ENCODE measurements at regions not wholly inside any gene's neighbourhood (a gene's known extent, or its start where the extent isn't known, plus 50 kb on each side); places are given as distances from the start of the nearest gene placed in this dataset.

DNA sequence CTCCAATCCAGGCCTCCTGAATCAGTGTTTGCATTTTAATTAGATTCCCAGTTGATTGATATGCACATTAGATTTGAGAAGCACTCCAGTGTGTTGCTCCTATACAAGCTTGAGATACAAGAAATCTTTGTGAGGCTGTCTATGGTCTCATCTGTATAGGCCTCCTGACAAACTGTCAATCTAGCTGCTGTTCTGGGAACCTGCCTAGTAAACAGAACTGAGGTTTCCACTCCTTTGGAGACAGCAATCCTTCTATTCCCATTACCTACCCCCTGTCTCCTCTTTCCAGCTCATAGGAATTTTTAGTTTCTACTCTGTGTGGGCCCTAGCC lies 306.1 kb upstream of the EMCN start:
- TF ChIP-seq, protein P1, sequence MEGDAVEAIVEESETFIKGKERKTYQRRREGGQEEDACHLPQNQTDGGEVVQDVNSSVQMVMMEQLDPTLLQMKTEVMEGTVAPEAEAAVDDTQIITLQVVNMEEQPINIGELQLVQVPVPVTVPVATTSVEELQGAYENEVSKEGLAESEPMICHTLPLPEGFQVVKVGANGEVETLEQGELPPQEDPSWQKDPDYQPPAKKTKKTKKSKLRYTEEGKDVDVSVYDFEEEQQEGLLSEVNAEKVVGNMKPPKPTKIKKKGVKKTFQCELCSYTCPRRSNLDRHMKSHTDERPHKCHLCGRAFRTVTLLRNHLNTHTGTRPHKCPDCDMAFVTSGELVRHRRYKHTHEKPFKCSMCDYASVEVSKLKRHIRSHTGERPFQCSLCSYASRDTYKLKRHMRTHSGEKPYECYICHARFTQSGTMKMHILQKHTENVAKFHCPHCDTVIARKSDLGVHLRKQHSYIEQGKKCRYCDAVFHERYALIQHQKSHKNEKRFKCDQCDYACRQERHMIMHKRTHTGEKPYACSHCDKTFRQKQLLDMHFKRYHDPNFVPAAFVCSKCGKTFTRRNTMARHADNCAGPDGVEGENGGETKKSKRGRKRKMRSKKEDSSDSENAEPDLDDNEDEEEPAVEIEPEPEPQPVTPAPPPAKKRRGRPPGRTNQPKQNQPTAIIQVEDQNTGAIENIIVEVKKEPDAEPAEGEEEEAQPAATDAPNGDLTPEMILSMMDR (IDR thresholded peaks at IDR 0.05), result no peak
- TF ChIP-seq POLR2AphosphoS5 (IDR thresholded peaks at IDR 0.05), result no peak

Data from esophagus muscularis mucosa (tissue), 3 donors.